ENCODE measurements at regions not wholly inside any gene's neighbourhood (a gene's known extent, or its start where the extent isn't known, plus 50 kb on each side); places are given as distances from the start of the nearest gene placed in this dataset.

DNA sequence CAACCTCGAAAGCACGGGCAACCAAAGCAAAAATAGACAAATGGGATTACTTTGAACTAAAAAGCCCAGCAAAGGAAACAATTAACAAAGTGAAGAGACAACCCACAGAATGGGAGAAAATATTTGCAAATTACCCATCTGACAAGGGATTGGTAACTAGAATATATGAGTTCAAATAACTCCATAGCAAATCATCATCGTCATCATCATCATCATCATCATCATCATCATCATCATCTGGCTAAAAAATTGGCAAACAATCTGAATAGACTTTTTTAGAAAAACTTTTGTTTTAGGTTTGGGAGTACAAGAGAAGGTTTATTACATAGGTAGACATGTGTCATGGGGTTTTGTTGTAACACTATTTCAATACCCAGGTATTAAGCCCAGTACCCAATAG lies 1239.3 kb upstream of the FAM98A start:
- TF ChIP-seq CTCF (IDR thresholded peaks at IDR 0.05; ENCODE audit: low read depth, low read length) (no peak), POLR2A (IDR thresholded peaks at IDR 0.05; ENCODE audit: extremely low read depth, insufficient read length) (no peak), MAX (IDR thresholded peaks at IDR 0.05; ENCODE audit: low read depth, low read length) (no peak)
